GM23338 (cell line): ENCODE measurements at regions not wholly inside any gene's neighbourhood (a gene's known extent, or its start where the extent isn't known, plus 50 kb on each side); places are given as distances from the start of the nearest gene placed in this dataset.

Source experiments
- ATAC-seq: fragments of 200-7000 bp; cut with Tn5 transposase; 3 replicates; pipeline ENCODE4 v1.9.1; 2020
- DNase-seq: peaks from one replicate; pipeline ENCODE4 v3.0.0-alpha.2; 2015; ENCODE audit warnings: low spot score
- H2AFZ ChIP-seq: fragments of 200-600 bp; sonication (generic); 2 replicates; pipeline ENCODE4 v1.8.0; 2016; ENCODE audit warnings: antibody characterized with exemption, mild to moderate bottlenecking, moderate library complexity
- H3F3A ChIP-seq: fragments of 200-600 bp; sonication (generic); replicated peaks from 2 replicates; pipeline ENCODE4 v1.8.0; 2017; ENCODE audit warnings: antibody characterized with exemption, mixed run types, low read depth
- H3K27ac ChIP-seq: fragments of 200-600 bp; sonication (generic); 2 replicates; pipeline ENCODE4 v1.6.1; 2016; ENCODE audit warnings: low read depth
- H3K27me3 ChIP-seq: fragments of 200-600 bp; sonication (generic); 2 replicates; pipeline ENCODE4 v1.8.0; 2016; ENCODE audit warnings: mild to moderate bottlenecking, mixed run types, moderate library complexity; ENCODE audit not compliant: insufficient read depth
- H3K36me3 ChIP-seq: fragments of 200-600 bp; sonication (generic); 2 replicates; pipeline ENCODE4 v1.8.0; 2016; ENCODE audit warnings: mild to moderate bottlenecking; ENCODE audit not compliant: insufficient read depth
- H3K4me1 ChIP-seq: fragments of 200-600 bp; sonication (generic); 2 replicates; pipeline ENCODE4 v1.8.0; 2016; ENCODE audit warnings: mild to moderate bottlenecking, moderate library complexity; ENCODE audit not compliant: insufficient read depth
- H3K4me2 ChIP-seq: fragments of 200-600 bp; sonication (generic); 2 replicates; pipeline ENCODE4 v1.7.1; 2017; ENCODE audit warnings: mixed run types
- H3K4me3 ChIP-seq: fragments of 200-600 bp; sonication (generic); 2 replicates; pipeline ENCODE4 v1.6.1; 2016; ENCODE audit warnings: mixed run types
- H3K79me2 ChIP-seq: fragments of 200-600 bp; sonication (generic); replicated peaks from 2 replicates; pipeline ENCODE4 v1.8.0; 2017; ENCODE audit warnings: mild to moderate bottlenecking; ENCODE audit not compliant: insufficient read depth
- H3K9me2 ChIP-seq: fragments of 200-600 bp; sonication (generic); 2 replicates; pipeline ENCODE4 v1.8.0; 2017; ENCODE audit not compliant: insufficient read depth
- H4K20me1 ChIP-seq: fragments of 200-600 bp; sonication (generic); replicated peaks from 2 replicates; pipeline ENCODE4 v1.8.0; 2017; ENCODE audit warnings: mild to moderate bottlenecking; ENCODE audit not compliant: insufficient read depth
- H3K27ac Mint-ChIP-seq: 2 replicates; pipeline ENCODE4 v1.8.0; 2020; ENCODE audit warnings: inconsistent platforms, mild to moderate bottlenecking, moderate library complexity, mixed read lengths
- H3K27me3 Mint-ChIP-seq: 3 replicates; pipeline ENCODE4 v1.8.0; 2022; ENCODE audit warnings: low read depth, mild to moderate bottlenecking, moderate library complexity, mixed read lengths, inconsistent platforms; ENCODE audit not compliant: insufficient read depth, poor library complexity
- H3K36me3 Mint-ChIP-seq: 3 replicates; pipeline ENCODE4 v1.8.0; 2021; ENCODE audit warnings: low read depth, mild to moderate bottlenecking, inconsistent platforms, moderate library complexity, mixed read lengths
- H3K4me1 Mint-ChIP-seq: 3 replicates; pipeline ENCODE4 v1.8.0; 2020; ENCODE audit warnings: mild to moderate bottlenecking, inconsistent platforms, mixed read lengths
- H3K4me3 Mint-ChIP-seq: 3 replicates; pipeline ENCODE4 v1.8.0; 2021; ENCODE audit warnings: moderate library complexity, mild to moderate bottlenecking, inconsistent platforms, mixed read lengths
- H3K9me3 Mint-ChIP-seq: 3 replicates; pipeline ENCODE4 v1.8.0; 2020; ENCODE audit warnings: moderate library complexity, mild to moderate bottlenecking, inconsistent platforms, mixed read lengths
- CREB1 ChIP-seq: fragments of 250-450 bp; sonication (Bioruptor Pico); IDR thresholded peaks from 2 replicates; pipeline ENCODE4 v1.5.0; 2020; ENCODE audit warnings: low read depth, mild to moderate bottlenecking, moderate library complexity
- ETS1 ChIP-seq: IDR thresholded peaks from 2 replicates; pipeline ENCODE4 v1.6.1; 2016; ENCODE audit warnings: antibody characterized with exemption
- JUNB ChIP-seq: IDR thresholded peaks from one replicate; pipeline ENCODE4 v1.6.1; 2016; ENCODE audit warnings: antibody characterized with exemption; ENCODE audit not compliant: unreplicated experiment
- NANOG ChIP-seq: IDR thresholded peaks from 2 replicates; pipeline ENCODE4 v1.6.1; 2016; ENCODE audit warnings: antibody characterized with exemption, borderline replicate concordance
- POLR2AphosphoS5 ChIP-seq: IDR thresholded peaks from 2 replicates; pipeline ENCODE4 v1.6.1; 2016; ENCODE audit warnings: antibody characterized with exemption, low read depth
- STAT1 ChIP-seq: IDR thresholded peaks from one replicate; pipeline ENCODE4 v1.6.1; 2016; ENCODE audit warnings: antibody characterized with exemption; ENCODE audit not compliant: unreplicated experiment
- ZNF462 ChIP-seq: fragments of 250-450 bp; sonication (Bioruptor Pico); IDR thresholded peaks from 2 replicates; pipeline ENCODE4 v1.5.0; 2020; ENCODE audit warnings: mild to moderate bottlenecking, moderate library complexity
- TF ChIP-seq, protein P1 (sequence below), 2 experiments: fragments of 200-600 bp in 1 of 2; sonication (generic) in 1 of 2; conservative IDR thresholded peaks; 2 replicates each; pipeline versions ENCODE4 v1.5.1 to v1.6.1; 2016 to 2017; ENCODE audit warnings: antibody characterized with exemption in 2 of 2, low read depth in 2 of 2, mild to moderate bottlenecking in 2 of 2, moderate library complexity in 1 of 2

GRCh38 chr3:177966493-177966892 is 569.7 kb upstream of the KCNMB2 start:
- Histone ChIP-seq H3K27me3 (no peaks in the 10 kb centered on the region), H3K4me1 (no peaks in the 10 kb centered on the region), H3K4me2 (no peak overlapping the region), H3K9me2 (no peaks in the 10 kb centered on the region), H3K4me3 (no peak overlapping the region), H3K79me2 (no peaks in the 10 kb centered on the region), H2AFZ (no peak overlapping the region), H3K36me3 (no peaks in the 10 kb centered on the region), H3K27ac (no peak overlapping the region), H4K20me1 (no peaks in the 10 kb centered on the region), H3F3A (no peaks in the 10 kb centered on the region)
- DNase-seq, result no peak
- Mint-ChIP-seq H3K27ac (no peak overlapping the region), H3K36me3 (no peaks in the 10 kb centered on the region), H3K27me3 (no peaks in the 10 kb centered on the region), H3K4me1 (no peaks in the 10 kb centered on the region; the same call in 2 of the 3 replicates), H3K4me3 (no peak overlapping the region), H3K9me3 (no peaks in the 10 kb centered on the region)
- no peak for TF ChIP-seq STAT1
- no peak for ATAC-seq

DNA sequence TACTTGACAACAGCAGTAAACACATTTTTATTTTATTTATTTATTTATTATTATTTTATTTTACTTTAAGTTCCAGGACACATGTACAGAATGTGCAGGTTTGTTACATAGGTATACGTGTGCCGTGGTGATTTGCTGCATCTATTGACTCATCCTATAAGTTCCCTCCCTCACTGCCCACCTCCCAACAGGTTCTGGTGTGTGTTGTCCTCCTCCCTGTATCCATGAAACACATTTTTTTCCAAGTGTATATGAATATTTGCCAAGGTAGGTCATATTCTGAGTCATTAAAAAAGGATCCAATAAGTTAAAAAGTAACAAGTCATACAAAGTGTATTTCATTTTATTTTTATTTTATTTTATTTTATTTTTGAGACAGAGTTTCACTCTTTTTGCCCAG is 567.3 kb upstream of the KCNMB2 start:
- H3K27ac ChIP-seq, result no peak overlapping the region
- no peaks in the 10 kb centered on the region for H4K20me1 ChIP-seq
- H3K27me3 ChIP-seq, result no peaks in the 10 kb centered on the region
- H2AFZ ChIP-seq, result no peak overlapping the region
- Mint-ChIP-seq H3K27me3 (no peaks in the 10 kb centered on the region), H3K36me3 (no peaks in the 10 kb centered on the region), H3K4me3 (no peak overlapping the region), H3K9me3 (no peaks in the 10 kb centered on the region), H3K27ac (no peak overlapping the region), H3K4me1 (no peaks in the 10 kb centered on the region)
- H3K79me2 ChIP-seq, result no peaks in the 10 kb centered on the region
- no peaks in the 10 kb centered on the region for H3K4me1 ChIP-seq
- no peak overlapping the region for H3K4me3 ChIP-seq
- no peak overlapping the region for H3K4me2 ChIP-seq
- no peaks in the 10 kb centered on the region for H3K36me3 ChIP-seq
- ATAC-seq (no peak), DNase-seq (no peak)
- H3F3A ChIP-seq, result no peaks in the 10 kb centered on the region
- TF ChIP-seq STAT1 (no peak), POLR2AphosphoS5 (no peak), JUNB (no peak), NANOG (no peak), CREB1 (no peak), ETS1 (no peak), ZNF462 (no peak)
- TF ChIP-seq, protein P1, sequence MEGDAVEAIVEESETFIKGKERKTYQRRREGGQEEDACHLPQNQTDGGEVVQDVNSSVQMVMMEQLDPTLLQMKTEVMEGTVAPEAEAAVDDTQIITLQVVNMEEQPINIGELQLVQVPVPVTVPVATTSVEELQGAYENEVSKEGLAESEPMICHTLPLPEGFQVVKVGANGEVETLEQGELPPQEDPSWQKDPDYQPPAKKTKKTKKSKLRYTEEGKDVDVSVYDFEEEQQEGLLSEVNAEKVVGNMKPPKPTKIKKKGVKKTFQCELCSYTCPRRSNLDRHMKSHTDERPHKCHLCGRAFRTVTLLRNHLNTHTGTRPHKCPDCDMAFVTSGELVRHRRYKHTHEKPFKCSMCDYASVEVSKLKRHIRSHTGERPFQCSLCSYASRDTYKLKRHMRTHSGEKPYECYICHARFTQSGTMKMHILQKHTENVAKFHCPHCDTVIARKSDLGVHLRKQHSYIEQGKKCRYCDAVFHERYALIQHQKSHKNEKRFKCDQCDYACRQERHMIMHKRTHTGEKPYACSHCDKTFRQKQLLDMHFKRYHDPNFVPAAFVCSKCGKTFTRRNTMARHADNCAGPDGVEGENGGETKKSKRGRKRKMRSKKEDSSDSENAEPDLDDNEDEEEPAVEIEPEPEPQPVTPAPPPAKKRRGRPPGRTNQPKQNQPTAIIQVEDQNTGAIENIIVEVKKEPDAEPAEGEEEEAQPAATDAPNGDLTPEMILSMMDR (conservative IDR thresholded peaks at IDR 0.05; ENCODE audit: low read depth in 2 of 2), result no peak
- H3K9me2 ChIP-seq, result no peaks in the 10 kb centered on the region
